ENCODE measurements at regions not wholly inside any gene's neighbourhood (a gene's known extent, or its start where the extent isn't known, plus 50 kb on each side); places are given as distances from the start of the nearest gene placed in this dataset.

DNA sequence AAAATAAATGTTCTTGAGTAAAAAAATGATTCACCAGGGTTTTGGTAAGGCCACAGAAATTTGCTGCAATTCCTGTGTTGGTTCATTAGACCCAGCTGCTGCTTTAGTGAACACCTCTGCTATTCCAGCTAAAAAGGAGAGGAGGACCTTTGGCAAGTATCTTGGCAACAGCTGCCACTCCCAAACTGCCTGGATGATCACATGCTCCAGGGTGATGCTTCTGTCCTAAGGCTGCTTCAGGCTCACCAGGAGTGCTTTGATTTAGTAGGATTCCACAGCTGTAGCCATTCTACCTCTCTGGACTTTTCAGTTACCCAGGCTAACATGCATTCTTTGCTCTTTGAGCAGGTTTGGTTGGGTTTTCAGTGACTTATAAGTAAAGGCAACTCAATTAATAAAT lies 82.6 kb upstream of the NPVF start:
- Histone ChIP-seq H3K9me3 (ENCODE audit: control insufficient read depth in 2 of 3, insufficient read depth in 1 of 3, low read length in 3 of 3) (no peaks in the 10 kb centered on the region), H3K9ac (ENCODE audit: low read length in 3 of 3) (no peak overlapping the region), H3K27ac (ENCODE audit: low read depth in 2 of 2, low read length in 2 of 2) (no peak overlapping the region), H3K27me3 (ENCODE audit: control insufficient read depth, insufficient read depth, low read length) (no peaks in the 10 kb centered on the region), H3K4me3 (ENCODE audit: low read length in 3 of 3) (no peak overlapping the region), H3K36me3 (ENCODE audit: control insufficient read depth in 2 of 3, insufficient read depth in 3 of 3, low read length in 3 of 3) (no peaks in the 10 kb centered on the region), H3K4me1 (ENCODE audit: control insufficient read depth in 2 of 3, insufficient read depth in 2 of 3, low read depth in 1 of 3, low read length in 3 of 3) (no peaks in the 10 kb centered on the region)
- intact Hi-C loops (cut with DNase I), result no loop called here
- DNase-seq (no peak), FAIRE-seq (no peak)
- no peak for TF ChIP-seq CTCF (IDR thresholded peaks at IDR 0.05; ENCODE audit: borderline replicate concordance, extremely low read depth, insufficient read depth)

GRCh38 chr7:25311346-25311745 lies 83.1 kb upstream of the NPVF start:
- FAIRE-seq (no peak), DNase-seq (no peak)
- H3K4me1 ChIP-seq (ENCODE audit: control insufficient read depth in 2 of 3, insufficient read depth in 2 of 3, low read depth in 1 of 3, low read length in 3 of 3), result no peaks in the 10 kb centered on the region
- H3K27ac ChIP-seq (ENCODE audit: low read depth in 2 of 2, low read length in 2 of 2), result no peak overlapping the region
- H3K27me3 ChIP-seq (ENCODE audit: control insufficient read depth, insufficient read depth, low read length), result no peaks in the 10 kb centered on the region
- no peak overlapping the region for H3K9ac ChIP-seq (ENCODE audit: low read length in 3 of 3)
- no peaks in the 10 kb centered on the region for H3K36me3 ChIP-seq (ENCODE audit: control insufficient read depth in 2 of 3, insufficient read depth in 3 of 3, low read length in 3 of 3)
- intact Hi-C loops (cut with DNase I), result no loop called here
- no peak overlapping the region for H3K4me3 ChIP-seq (ENCODE audit: low read length in 3 of 3)
- TF ChIP-seq CTCF (IDR thresholded peaks at IDR 0.05; ENCODE audit: borderline replicate concordance, extremely low read depth, insufficient read depth), result no peak
- H3K9me3 ChIP-seq (ENCODE audit: control insufficient read depth in 2 of 3, insufficient read depth in 1 of 3, low read length in 3 of 3), result no peaks in the 10 kb centered on the region

- H3K27ac ChIP-seq (ENCODE audit: low read depth in 2 of 2, low read length in 2 of 2), result no peak overlapping the region
- intact Hi-C loops (cut with DNase I), result no loop called here
- TF ChIP-seq CTCF (IDR thresholded peaks at IDR 0.05; ENCODE audit: borderline replicate concordance, extremely low read depth, insufficient read depth), result no peak
- H3K9me3 ChIP-seq (ENCODE audit: control insufficient read depth in 2 of 3, insufficient read depth in 1 of 3, low read length in 3 of 3), result no peaks in the 10 kb centered on the region
- no peaks in the 10 kb centered on the region for H3K36me3 ChIP-seq (ENCODE audit: control insufficient read depth in 2 of 3, insufficient read depth in 3 of 3, low read length in 3 of 3)
- H3K27me3 ChIP-seq (ENCODE audit: control insufficient read depth, insufficient read depth, low read length), result no peaks in the 10 kb centered on the region
- H3K4me3 ChIP-seq (ENCODE audit: low read length in 3 of 3), result no peak overlapping the region
- H3K4me1 ChIP-seq (ENCODE audit: control insufficient read depth in 2 of 3, insufficient read depth in 2 of 3, low read depth in 1 of 3, low read length in 3 of 3), result no peaks in the 10 kb centered on the region
- no peak overlapping the region for H3K9ac ChIP-seq (ENCODE audit: low read length in 3 of 3)
- no peak for DNase-seq
- no peak for FAIRE-seq
Observed at GRCh38 chr7:25312968-25313367, 84.7 kb upstream of the NPVF start.

- no peaks in the 10 kb centered on the region for H3K4me1 ChIP-seq (ENCODE audit: control insufficient read depth in 2 of 3, insufficient read depth in 2 of 3, low read depth in 1 of 3, low read length in 3 of 3)
- TF ChIP-seq CTCF (IDR thresholded peaks at IDR 0.05; ENCODE audit: borderline replicate concordance, extremely low read depth, insufficient read depth), result no peak
- H3K27ac ChIP-seq (ENCODE audit: low read depth in 2 of 2, low read length in 2 of 2), result no peak overlapping the region
- intact Hi-C loops (cut with DNase I), result no loop called here
- H3K9me3 ChIP-seq (ENCODE audit: control insufficient read depth in 2 of 3, insufficient read depth in 1 of 3, low read length in 3 of 3), result no peaks in the 10 kb centered on the region
- no peaks in the 10 kb centered on the region for H3K27me3 ChIP-seq (ENCODE audit: control insufficient read depth, insufficient read depth, low read length)
- no peaks in the 10 kb centered on the region for H3K36me3 ChIP-seq (ENCODE audit: control insufficient read depth in 2 of 3, insufficient read depth in 3 of 3, low read length in 3 of 3)
- DNase-seq (no peak), FAIRE-seq (no peak)
- no peak overlapping the region for H3K4me3 ChIP-seq (ENCODE audit: low read length in 3 of 3)
- no peak overlapping the region for H3K9ac ChIP-seq (ENCODE audit: low read length in 3 of 3)
Observed at GRCh38 chr7:25313526-25313925, 85.2 kb upstream of the NPVF start.

Measured in kidney (tissue), 13 donors.